ENCODE measurements at regions not wholly inside any gene's neighbourhood (a gene's known extent, or its start where the extent isn't known, plus 50 kb on each side); places are given as distances from the start of the nearest gene placed in this dataset.

GRCh38 chr18:57299931-57300330 lies 52.4 kb upstream of the ST8SIA3 start:
- TF ChIP-seq, protein P1, sequence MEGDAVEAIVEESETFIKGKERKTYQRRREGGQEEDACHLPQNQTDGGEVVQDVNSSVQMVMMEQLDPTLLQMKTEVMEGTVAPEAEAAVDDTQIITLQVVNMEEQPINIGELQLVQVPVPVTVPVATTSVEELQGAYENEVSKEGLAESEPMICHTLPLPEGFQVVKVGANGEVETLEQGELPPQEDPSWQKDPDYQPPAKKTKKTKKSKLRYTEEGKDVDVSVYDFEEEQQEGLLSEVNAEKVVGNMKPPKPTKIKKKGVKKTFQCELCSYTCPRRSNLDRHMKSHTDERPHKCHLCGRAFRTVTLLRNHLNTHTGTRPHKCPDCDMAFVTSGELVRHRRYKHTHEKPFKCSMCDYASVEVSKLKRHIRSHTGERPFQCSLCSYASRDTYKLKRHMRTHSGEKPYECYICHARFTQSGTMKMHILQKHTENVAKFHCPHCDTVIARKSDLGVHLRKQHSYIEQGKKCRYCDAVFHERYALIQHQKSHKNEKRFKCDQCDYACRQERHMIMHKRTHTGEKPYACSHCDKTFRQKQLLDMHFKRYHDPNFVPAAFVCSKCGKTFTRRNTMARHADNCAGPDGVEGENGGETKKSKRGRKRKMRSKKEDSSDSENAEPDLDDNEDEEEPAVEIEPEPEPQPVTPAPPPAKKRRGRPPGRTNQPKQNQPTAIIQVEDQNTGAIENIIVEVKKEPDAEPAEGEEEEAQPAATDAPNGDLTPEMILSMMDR (IDR thresholded peaks at IDR 0.05): no peak
- TF ChIP-seq POLR2A (IDR thresholded peaks at IDR 0.05) (no peak), EP300 (IDR thresholded peaks at IDR 0.05) (no peak)
